ENCODE measurements at regions not wholly inside any gene's neighbourhood (a gene's known extent, or its start where the extent isn't known, plus 50 kb on each side); places are given as distances from the start of the nearest gene placed in this dataset.

- no peak for TF ChIP-seq SIN3A (IDR thresholded peaks at IDR 0.05; ENCODE audit: borderline replicate concordance, insufficient read depth, low read length)
- no peak for TF ChIP-seq POLR2AphosphoS5 (IDR thresholded peaks at IDR 0.05; ENCODE audit: low read depth, low read length)
- no peak for TF ChIP-seq FOXP2 (optimal IDR thresholded peaks at IDR 0.05; ENCODE audit: borderline replicate concordance, extremely low read depth, extremely low read length, insufficient read depth)
- TF ChIP-seq TAF1 (IDR thresholded peaks at IDR 0.05; ENCODE audit: borderline replicate concordance, insufficient read depth, low read length), result no peak
- TF ChIP-seq, protein P1, sequence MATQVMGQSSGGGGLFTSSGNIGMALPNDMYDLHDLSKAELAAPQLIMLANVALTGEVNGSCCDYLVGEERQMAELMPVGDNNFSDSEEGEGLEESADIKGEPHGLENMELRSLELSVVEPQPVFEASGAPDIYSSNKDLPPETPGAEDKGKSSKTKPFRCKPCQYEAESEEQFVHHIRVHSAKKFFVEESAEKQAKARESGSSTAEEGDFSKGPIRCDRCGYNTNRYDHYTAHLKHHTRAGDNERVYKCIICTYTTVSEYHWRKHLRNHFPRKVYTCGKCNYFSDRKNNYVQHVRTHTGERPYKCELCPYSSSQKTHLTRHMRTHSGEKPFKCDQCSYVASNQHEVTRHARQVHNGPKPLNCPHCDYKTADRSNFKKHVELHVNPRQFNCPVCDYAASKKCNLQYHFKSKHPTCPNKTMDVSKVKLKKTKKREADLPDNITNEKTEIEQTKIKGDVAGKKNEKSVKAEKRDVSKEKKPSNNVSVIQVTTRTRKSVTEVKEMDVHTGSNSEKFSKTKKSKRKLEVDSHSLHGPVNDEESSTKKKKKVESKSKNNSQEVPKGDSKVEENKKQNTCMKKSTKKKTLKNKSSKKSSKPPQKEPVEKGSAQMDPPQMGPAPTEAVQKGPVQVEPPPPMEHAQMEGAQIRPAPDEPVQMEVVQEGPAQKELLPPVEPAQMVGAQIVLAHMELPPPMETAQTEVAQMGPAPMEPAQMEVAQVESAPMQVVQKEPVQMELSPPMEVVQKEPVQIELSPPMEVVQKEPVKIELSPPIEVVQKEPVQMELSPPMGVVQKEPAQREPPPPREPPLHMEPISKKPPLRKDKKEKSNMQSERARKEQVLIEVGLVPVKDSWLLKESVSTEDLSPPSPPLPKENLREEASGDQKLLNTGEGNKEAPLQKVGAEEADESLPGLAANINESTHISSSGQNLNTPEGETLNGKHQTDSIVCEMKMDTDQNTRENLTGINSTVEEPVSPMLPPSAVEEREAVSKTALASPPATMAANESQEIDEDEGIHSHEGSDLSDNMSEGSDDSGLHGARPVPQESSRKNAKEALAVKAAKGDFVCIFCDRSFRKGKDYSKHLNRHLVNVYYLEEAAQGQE (IDR thresholded peaks at IDR 0.05; ENCODE audit: insufficient read depth in 1 of 2, low read depth in 2 of 2, low read length in 2 of 2), result no peak
Observed at GRCh38 chr9:14499976-14500375, 186.0 kb upstream of the NFIB start.
